ES-I3 (cell line): ENCODE measurements at regions not wholly inside any gene's neighbourhood (a gene's known extent, or its start where the extent isn't known, plus 50 kb on each side); places are given as distances from the start of the nearest gene placed in this dataset.

ENCODE experiments used
- H3K36me3 ChIP-seq: 2 replicates; pipeline ENCODE4 v1.6.1; 2013; ENCODE audit warnings: mild to moderate bottlenecking, low read length, control low read depth, moderate library complexity; ENCODE audit not compliant: insufficient read depth
- H3K4me1 ChIP-seq: 2 replicates; pipeline ENCODE4 v1.6.1; 2013; ENCODE audit warnings: mild to moderate bottlenecking, control low read depth, low read length; ENCODE audit not compliant: insufficient read depth
- H3K9ac ChIP-seq: 2 replicates; pipeline ENCODE4 v1.6.1; 2013; ENCODE audit warnings: low read depth, mild to moderate bottlenecking, low read length, moderate library complexity
- H3K9me3 ChIP-seq: 2 replicates; pipeline ENCODE4 v1.6.1; 2013; ENCODE audit warnings: mild to moderate bottlenecking, low read length, moderate library complexity; ENCODE audit not compliant: control insufficient read depth, insufficient read depth

- Histone ChIP-seq H3K36me3 (no peaks in the 10 kb centered on the region; the same call in 1 of the 2 replicates), H3K4me1 (no peaks in the 10 kb centered on the region), H3K9me3 (no peaks in the 10 kb centered on the region), H3K9ac (no peak overlapping the region)
These were observed 131.5 kb upstream of the HNRNPU start for GRCh38 chr1:244995602-244996400.

- H3K36me3 ChIP-seq = no peaks in the 10 kb centered on the region; the same call in 1 of the 2 replicates
- no peak overlapping the region for H3K9ac ChIP-seq
- no peaks in the 10 kb centered on the region for H3K4me1 ChIP-seq
- no peaks in the 10 kb centered on the region for H3K9me3 ChIP-seq
These were observed 128.5 kb upstream of the HNRNPU start for GRCh38 chr1:244992833-244993232.

GRCh38 chr1:244989813-244990212, 125.5 kb upstream of the HNRNPU start:
- H3K9me3 ChIP-seq = no peaks in the 10 kb centered on the region
- no peak overlapping the region for H3K9ac ChIP-seq
- H3K36me3 ChIP-seq = no peaks in the 10 kb centered on the region; the same call in 1 of the 2 replicates
- no peaks in the 10 kb centered on the region for H3K4me1 ChIP-seq

- Histone ChIP-seq H3K36me3 (no peaks in the 10 kb centered on the region), H3K9ac (no peak overlapping the region), H3K9me3 (no peaks in the 10 kb centered on the region), H3K4me1 (no peaks in the 10 kb centered on the region)
These were observed 124.2 kb upstream of the HNRNPU start for GRCh38 chr1:244988521-244988920.

- Histone ChIP-seq H3K9ac (no peak overlapping the region), H3K36me3 (no peaks in the 10 kb centered on the region), H3K4me1 (no peaks in the 10 kb centered on the region), H3K9me3 (no peaks in the 10 kb centered on the region)
These were observed 116.3 kb upstream of the HNRNPU start for GRCh38 chr1:244980605-244981004.

- Histone ChIP-seq H3K9ac (no peak overlapping the region), H3K9me3 (no peaks in the 10 kb centered on the region), H3K4me1 (no peaks in the 10 kb centered on the region), H3K36me3 (no peaks in the 10 kb centered on the region)
These were observed 110.2 kb upstream of the HNRNPU start for GRCh38 chr1:244974550-244974949.

GRCh38 chr1:244974106-244974505, 109.8 kb upstream of the HNRNPU start:
- H3K36me3 ChIP-seq = no peaks in the 10 kb centered on the region
- no peak overlapping the region for H3K9ac ChIP-seq
- H3K4me1 ChIP-seq = no peaks in the 10 kb centered on the region
- no peaks in the 10 kb centered on the region for H3K9me3 ChIP-seq

- Histone ChIP-seq H3K4me1 (peaks cover 3% of the 10 kb centered on the region; the same call in 1 of the 2 replicates), H3K36me3 (no peaks in the 10 kb centered on the region), H3K9ac (peak overlapping the region; percentile 97), H3K9me3 (no peaks in the 10 kb centered on the region)
These were observed 107.3 kb upstream of the HNRNPU start for GRCh38 chr1:244971552-244972216.

GRCh38 chr1:244970744-244971551, 106.6 kb upstream of the HNRNPU start:
- Histone ChIP-seq H3K4me1 (peaks cover 3% of the 10 kb centered on the region; the same call in 1 of the 2 replicates), H3K9me3 (no peaks in the 10 kb centered on the region), H3K9ac (peak overlapping the region; percentile 97), H3K36me3 (no peaks in the 10 kb centered on the region)

GRCh38 chr1:244970236-244970743, 105.9 kb upstream of the HNRNPU start:
- H3K9ac ChIP-seq = peak overlapping the region; percentile 97
- peaks cover 3% of the 10 kb centered on the region; the same call in 1 of the 2 replicates for H3K4me1 ChIP-seq

GRCh38 chr1:244969355-244970235, 105.3 kb upstream of the HNRNPU start:
- no peaks in the 10 kb centered on the region for H3K36me3 ChIP-seq
- H3K4me1 ChIP-seq = peaks cover 6% of the 10 kb centered on the region
- H3K9ac ChIP-seq = peak overlapping the region; percentile 87
- H3K9me3 ChIP-seq = no peaks in the 10 kb centered on the region

More at GRCh38 chr1:244970236-244970743, 105.9 kb upstream of the HNRNPU start:
- Histone ChIP-seq H3K9me3 (no peaks in the 10 kb centered on the region), H3K36me3 (no peaks in the 10 kb centered on the region)

GRCh38 chr1:244968881-244969280, 104.5 kb upstream of the HNRNPU start:
- H3K9ac ChIP-seq = peak overlapping the region; percentile 87; the same call in 1 of the 2 replicates
- peaks cover 12% of the 10 kb centered on the region for H3K4me1 ChIP-seq
- H3K9me3 ChIP-seq = no peaks in the 10 kb centered on the region
- no peaks in the 10 kb centered on the region for H3K36me3 ChIP-seq

- H3K9ac ChIP-seq = peak overlapping the region; percentile 87; the same call in 1 of the 2 replicates
- no peaks in the 10 kb centered on the region for H3K36me3 ChIP-seq
- H3K4me1 ChIP-seq = peaks cover 12% of the 10 kb centered on the region
- H3K9me3 ChIP-seq = no peaks in the 10 kb centered on the region
These were observed 104.1 kb upstream of the HNRNPU start for GRCh38 chr1:244968471-244968871.
